Activated CD8-positive, alpha-beta memory T cell treated with anti-CD3 and anti-CD28 coated beads, Interleukin-2, amount 50 U/mL, for 24 hours (primary cell): ENCODE measurements at regions not wholly inside any gene's neighbourhood (a gene's known extent, or its start where the extent isn't known, plus 50 kb on each side); places are given as distances from the start of the nearest gene placed in this dataset.
"Not testable (repeated sequence)": the region's sequence is repeated elsewhere in the genome, so short reads cannot be mapped to it uniquely, and the experiment has no call there.

Experiments used
- DNase-seq: peaks from one replicate; pipeline ENCODE4 v3.0.0-alpha.2; 2020; ENCODE audit errors: extremely low read depth

DNA sequence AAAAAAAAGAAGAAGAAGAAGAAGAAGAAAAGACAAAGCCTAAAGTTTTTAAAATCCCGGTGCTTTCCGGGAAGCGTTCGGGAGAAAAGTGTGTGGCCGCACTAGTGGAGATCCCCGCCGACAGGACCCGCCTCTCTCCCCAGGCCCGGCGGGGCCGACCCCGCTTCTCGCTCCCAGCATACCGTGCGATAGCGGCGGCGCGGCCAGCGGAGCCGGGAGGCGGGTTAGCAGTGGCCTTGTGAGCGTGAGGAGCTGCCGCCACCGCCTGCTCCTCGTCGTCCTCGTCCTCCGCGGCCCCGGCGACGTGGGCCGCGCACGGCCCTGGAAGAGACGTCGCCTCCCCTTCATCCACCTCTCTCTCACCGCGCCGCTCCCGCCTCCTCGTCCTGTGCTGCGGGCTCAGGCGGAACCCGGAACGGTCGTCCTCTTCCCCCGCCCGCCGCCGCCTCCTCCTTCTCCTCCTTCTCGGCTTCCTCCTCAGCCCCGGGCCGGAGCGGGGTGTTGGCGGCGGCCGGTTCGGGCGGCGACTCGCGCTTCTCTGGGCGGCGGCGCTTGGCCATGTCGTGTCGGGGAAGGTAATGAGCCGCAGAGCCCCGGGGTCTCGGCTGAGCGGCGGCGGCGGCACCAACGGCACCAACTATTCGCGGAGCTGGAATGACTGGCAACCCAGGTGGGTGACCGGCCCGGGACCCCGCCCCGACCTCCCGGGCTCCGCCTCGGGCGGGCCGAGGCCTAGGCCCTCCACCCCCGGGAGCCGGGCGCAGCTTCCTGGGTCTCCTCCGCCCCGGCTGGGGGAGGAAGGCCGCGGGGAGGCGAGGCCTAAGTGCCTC is 62.6 kb upstream of the CDR2 start:
- DNase-seq = peak; percentile 32

GRCh38 chr16:22436326-22436822 is 62.0 kb upstream of the CDR2 start:
- DNase-seq = not testable (repeated sequence)

DNA sequence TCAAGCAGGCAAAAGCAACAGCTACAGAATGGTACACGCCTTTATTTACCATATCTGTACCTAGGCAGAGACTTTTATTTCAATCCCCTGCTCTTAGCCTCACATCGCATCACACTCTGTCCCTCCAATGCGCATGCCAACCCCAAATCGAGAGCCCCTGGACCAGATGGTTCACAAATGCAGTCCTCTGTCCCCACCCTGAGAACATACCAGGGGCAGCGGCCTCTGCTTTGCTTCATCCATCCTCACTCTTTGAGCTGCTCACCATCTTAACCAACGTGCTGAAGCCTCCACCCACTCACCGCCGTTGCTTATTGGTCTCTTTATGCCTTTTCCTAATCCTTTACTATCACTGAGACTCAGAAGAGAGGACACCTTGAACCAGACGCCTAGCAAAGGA is 56.9 kb upstream of the CDR2 start:
- not testable (repeated sequence) for DNase-seq

GRCh38 chr16:22428654-22429053 is 54.2 kb upstream of the CDR2 start:
- no peak for DNase-seq

DNA sequence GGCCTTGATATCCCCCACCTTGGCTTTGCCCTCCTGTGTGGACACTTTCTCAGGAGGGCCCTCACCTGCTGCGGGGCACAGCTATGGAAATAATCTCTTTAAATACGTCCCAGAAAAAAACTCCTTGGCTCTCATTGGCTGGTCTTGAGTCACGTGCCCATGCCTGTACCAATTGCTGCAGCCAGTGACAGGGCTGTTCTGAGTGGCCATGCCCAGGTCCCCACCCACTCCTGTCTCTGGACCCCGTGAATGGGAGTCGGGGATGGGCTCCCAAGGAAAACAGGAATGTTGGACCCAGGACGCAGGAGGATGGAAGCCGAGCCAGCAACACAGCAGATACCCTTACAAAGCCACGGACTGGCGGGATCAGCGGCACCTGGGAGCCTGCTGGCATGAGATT is 53.1 kb upstream of the CDR2 start:
- no peak for DNase-seq

DNA sequence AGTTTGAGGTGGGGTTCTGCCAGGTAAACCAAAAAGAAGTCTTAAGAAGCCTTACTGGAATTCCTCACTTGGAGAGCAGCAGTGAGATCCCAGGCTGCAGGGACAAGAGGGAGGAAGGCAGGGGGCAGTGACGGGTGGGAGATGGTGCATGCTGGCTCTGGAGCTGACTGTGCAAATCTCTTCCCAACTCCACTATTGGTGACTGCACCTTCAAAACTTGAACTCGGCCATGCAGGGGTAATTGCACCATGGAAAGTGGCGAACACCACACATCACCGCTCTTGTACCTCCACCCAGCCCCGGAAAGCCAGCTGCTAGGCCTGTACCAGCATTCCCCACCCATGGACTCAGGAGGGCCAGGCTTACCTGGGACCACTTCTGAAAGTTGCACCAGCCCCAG is 51.4 kb upstream of the CDR2 start:
- DNase-seq = no peak

DNA sequence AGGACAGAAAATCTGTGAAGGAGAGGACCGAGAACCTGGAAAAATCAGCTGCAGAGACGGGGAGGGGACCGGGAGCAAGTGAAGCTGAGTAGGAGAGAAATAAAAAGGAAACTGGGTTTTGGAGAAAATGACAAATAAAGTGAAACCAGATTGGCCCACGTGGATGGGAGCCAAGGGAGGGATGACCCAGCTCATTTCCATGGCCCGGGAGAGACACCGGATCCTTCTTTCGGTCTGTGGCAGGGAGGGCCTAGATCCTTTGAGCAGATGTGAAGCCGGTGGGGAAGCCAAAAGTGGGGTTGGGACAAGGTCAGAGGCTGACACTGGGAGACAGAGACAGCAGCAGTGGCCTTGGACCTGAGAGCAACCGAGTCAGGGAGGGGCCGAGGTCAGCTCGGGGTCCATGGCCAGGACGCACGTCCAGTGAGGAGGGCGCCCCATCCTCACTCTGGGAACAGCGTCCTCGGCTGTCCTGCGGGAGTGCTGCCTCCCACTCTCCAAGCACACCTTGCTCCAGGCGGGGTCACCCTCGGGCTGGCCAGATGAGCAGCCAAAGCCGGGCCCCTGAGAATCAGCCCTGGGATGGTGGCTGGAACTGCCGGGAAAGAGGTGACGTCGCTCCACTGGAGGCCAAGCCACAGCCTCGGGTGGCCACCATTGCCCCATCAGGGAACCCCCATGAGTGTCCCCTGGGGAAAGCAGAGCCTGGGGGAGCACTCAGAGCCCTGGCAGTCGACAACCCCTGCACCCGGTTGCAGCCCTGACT is 50.8 kb upstream of the CDR2 start:
- no peak for DNase-seq

DNA sequence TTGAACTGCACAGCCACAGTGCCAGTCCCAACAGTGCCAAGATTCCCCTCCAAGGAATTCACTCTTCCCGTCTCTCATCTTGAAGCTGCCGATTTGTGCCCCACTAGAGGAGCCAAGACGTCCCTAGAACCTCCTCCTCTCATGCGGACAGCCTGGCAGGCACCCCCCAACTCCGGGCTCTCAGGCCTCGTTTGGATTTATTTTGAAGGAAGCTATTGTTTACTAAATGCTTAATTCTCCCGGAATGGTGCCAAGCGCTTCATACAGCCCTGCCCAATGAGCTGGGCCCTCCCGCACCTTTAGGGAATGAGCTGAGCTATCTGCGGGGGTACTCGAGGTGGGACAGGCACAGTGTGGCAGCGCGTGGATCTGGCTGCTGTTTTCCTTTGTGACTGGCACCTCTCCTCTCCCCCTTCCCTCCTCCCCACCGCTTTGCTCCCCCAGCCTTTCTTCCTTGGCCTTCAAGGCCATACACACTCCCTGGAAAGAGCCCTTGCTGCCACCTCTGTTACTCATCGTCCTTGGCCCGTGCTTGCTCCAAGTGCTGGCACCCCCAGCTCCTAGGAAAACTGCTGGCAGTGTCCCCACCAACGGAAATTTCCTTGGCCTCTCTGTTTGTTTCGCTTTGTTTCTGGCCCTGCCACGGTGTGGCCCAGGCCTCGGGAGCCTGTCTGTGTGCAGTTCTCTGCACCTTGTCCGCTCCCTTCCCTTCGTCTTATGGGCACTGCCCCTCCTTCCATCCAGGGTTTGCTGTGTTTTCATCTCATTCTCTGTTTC is 49.9 kb upstream of the CDR2 start:
- DNase-seq = no peak
